GM12872 (cell line): ENCODE measurements at regions not wholly inside any gene's neighbourhood (a gene's known extent, or its start where the extent isn't known, plus 50 kb on each side); places are given as distances from the start of the nearest gene placed in this dataset.

Source experiments
- CTCF ChIP-seq: IDR thresholded peaks from 3 replicates; pipeline ENCODE4 v1.5.1; 2011; ENCODE audit warnings: low read depth, mild to moderate bottlenecking, low read length, moderate library complexity; ENCODE audit not compliant: insufficient read depth

GRCh38 chr11:96815236-96815635 lies 425.4 kb downstream of the JRKL start:
- no peak for TF ChIP-seq CTCF

GRCh38 chr11:96817482-96818399 lies 427.9 kb downstream of the JRKL start:
- TF ChIP-seq CTCF, result no peak

GRCh38 chr11:96827164-96827563 lies 437.4 kb downstream of the JRKL start:
- no peak for TF ChIP-seq CTCF

- TF ChIP-seq CTCF, result no peak
Measured at GRCh38 chr11:96841792-96842191, 452.0 kb downstream of the JRKL start.

GRCh38 chr11:96842731-96843130 lies 452.9 kb downstream of the JRKL start:
- TF ChIP-seq CTCF, result no peak

- TF ChIP-seq CTCF, result no peak
Measured at GRCh38 chr11:96854425-96854824, 464.6 kb downstream of the JRKL start.

- TF ChIP-seq CTCF, result no peak
Measured at GRCh38 chr11:96863520-96863919, 473.7 kb downstream of the JRKL start.
